Renal pelvis (tissue), 1 donor: ENCODE measurements at regions not wholly inside any gene's neighbourhood (a gene's known extent, or its start where the extent isn't known, plus 50 kb on each side); places are given as distances from the start of the nearest gene placed in this dataset.
"Not testable (repeated sequence)": the region's sequence is repeated elsewhere in the genome, so short reads cannot be mapped to it uniquely, and the experiment has no call there.

Source experiments
- DNase-seq: peaks from one replicate; pipeline ENCODE4 v3.0.0-alpha.2; 2013

DNA sequence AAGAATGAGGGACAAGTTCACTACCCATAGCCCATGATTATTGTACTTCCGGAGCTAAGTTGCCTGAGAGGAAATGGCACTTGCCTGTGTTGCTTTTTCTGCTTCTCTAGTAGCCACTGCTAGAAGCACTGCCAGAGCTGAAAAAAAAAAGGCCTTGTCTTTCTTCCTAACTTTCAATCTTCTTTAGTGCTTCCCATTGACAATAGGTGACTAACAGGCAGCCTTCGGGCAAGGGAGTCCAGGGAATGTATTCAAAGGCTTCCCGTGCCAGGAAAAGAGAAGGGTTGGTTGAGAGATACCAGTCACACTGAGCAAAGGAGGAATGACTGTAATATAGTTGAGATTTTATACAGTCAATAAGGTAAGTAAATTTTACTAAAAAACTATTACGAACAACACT, 242.0 kb downstream of the CALCRL start:
- no peak for DNase-seq

DNA sequence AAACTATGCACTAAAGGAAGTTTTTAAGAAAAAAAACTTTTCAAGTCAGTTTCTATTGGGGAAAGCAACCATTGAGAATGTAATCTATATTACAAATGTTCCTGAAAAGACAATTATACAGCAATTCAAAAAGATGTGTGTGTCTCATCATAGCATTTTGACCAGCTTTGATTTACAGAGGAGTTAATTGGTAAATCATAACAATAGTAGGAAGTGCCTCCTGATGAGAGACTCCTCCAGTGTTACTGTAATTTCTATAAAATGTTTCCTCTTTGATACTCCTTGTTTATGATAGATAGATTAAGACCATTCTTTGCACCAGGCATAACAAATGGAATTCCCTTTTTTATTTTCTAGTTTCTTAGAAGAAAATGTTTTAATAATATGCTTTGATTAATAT, 249.9 kb downstream of the CALCRL start:
- DNase-seq: no peak

DNA sequence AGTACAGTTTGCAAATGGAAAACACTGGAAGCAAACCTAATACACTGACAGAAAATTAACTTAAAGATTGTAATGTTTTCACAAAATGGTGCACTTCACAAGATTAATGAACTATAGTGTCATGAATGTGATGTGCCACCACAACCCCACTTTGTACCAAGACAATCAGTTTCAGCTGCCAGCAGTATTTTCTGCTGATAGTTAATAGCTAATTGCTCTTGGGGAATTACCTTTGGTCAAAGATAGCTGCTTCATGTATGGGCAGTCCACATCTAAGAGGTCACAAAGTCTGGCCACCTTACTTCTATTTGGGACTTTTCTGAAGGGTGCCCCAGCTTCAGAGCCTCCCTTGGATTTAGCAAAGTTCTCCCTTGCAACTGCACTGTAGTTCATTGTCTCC, 254.0 kb downstream of the CALCRL start:
- DNase-seq: no peak

DNA sequence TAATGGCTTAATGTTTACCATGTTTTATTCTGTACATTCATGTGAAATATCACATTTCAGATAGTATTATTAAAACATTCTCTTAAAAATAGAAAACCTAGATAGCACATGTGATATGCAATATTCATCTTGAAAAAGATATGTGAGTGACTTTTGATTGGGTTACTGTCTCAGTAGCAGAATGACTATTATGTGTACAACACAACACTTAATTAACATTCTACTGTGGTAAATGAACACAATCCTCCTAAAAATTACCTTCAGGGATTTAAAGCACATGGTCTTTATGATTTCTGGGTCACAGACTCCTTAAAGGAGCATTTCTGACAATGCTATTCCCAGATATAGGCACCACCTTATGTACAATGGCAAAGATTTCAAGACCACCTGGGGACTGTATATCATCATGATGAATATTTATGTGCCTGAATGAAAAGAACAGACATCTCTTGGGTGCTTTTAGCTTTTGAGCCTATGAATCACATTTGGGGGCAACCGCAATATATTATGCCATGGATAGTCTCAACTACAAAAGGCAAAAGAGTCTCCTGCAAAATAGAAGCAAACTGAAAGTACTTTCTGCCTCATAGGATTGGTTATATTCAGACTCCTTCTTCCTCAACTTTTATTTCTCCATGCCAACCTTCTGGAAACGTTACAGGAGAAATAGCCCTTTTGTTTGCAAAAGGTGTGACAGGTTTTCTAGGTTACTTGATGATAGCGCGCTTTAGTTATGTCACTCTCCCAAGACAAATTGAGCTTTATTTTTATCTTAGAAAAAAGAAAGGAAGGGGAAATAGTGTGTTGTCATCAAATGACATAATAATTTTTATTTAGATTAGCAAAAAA, 259.0 kb downstream of the CALCRL start:
- DNase-seq: no peak

DNA sequence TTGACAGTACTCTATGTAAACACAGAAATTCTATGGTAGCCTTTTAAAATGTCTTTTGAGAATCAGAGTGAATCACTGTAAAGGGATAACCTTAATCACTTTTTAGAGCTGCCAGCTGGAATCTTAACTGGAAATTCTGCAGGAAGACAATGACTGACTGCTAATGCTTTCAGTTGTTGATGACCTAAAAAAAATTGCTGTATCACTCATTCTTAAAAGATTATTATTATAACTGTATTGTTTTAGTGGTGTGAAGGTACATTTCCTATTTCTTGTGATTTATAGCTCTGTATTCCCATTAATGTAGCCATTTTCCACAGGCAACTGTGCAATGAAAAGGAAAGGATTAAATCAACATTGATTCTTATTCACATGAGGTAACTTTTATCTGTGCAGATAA, 260.5 kb downstream of the CALCRL start:
- no peak for DNase-seq

DNA sequence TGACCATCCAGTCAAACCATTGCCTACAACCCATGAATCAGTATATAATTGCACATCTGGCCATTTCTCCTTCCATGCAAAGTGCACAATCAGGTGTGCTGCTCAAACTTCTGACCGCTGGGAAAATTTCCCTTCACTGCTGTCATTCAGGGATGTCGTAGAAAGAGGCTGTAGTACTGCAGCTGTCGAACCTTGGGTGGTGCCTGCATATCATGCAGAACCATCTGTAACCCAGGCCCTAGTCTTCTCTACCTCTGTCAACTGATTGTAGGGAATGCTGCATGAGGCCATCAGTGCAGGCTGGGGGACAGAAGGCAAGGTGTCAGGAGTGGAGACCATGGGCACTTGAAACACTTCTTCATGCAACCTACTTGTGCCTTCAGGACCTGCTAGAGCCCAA, 267.5 kb downstream of the CALCRL start:
- DNase-seq: no peak

DNA sequence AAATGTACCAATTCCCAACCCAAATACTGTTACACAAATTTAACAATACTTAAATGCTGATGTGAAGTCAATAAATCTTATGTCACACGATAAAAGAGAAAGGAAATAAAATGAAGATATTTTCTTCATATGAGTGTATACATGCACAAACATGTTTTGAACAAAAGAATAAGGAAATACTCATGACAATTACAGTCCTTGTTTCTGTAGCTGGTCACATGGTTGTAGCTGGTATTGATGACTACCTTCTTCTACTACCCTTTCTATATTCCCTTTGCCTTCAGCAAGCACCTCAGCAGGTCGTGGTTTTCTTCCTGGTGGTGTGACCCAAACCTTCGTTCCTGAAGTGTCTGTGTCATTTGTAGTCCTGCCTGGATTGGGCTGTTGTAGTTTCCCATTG, 269.2 kb downstream of the CALCRL start:
- DNase-seq: not testable (repeated sequence)

DNA sequence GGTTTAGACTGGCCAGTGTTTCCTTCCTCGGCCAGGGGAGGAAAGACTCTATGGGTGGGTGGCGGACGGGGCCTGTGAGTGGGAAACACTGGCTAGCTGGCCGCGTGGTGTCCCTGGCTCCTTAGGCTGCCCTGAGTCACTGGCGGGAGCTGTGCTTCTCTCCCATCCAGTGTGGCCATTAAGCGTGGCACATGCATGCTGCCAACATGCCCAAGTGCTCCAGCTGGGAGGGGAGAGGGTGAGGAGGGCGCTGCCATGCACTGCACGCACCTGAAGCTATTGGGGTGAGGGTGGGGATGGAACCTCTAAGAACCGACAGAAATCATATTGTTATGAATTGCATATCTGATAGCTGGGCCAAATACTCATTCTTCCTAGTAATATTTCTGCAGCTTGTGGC, 270.8 kb downstream of the CALCRL start:
- no peak for DNase-seq

DNA sequence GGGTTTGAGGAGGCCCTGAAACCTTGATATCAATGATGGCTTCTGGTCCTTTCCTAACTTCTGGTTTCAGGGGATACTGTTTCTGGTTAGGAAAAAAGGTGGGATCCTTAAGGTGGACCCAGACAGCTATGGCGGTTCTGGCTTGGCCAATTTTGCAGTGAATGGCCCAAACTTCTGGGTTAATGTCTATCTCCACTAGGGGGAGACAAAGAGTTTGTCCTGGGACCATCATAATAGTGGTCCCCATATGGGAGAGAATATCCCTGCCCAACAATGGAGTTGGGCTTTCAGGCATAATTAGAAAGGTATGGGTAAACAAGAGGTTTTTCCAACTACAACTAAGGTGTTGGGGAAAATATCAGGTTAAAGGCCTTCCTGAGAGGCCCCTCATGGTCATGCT, 273.5 kb downstream of the CALCRL start:
- DNase-seq: no peak

DNA sequence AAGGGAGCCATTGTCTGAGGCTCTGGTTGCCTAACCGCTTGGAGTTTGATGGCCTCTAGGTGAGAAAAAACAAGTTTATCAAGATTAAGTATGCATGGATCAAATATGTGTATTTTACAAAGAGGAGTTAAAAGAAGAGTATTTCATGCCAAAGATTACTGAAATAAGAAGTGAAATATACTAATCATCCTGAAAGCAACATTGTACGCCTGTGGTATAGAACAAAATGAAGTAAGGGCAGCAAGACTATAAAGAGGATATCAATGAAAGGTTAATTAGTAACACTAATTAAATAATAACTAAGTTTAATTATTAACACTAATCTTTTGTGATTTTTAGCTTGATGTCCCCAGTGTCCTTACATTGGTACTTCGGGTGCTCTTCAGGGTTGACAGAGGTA, 276.7 kb downstream of the CALCRL start:
- DNase-seq: no peak

DNA sequence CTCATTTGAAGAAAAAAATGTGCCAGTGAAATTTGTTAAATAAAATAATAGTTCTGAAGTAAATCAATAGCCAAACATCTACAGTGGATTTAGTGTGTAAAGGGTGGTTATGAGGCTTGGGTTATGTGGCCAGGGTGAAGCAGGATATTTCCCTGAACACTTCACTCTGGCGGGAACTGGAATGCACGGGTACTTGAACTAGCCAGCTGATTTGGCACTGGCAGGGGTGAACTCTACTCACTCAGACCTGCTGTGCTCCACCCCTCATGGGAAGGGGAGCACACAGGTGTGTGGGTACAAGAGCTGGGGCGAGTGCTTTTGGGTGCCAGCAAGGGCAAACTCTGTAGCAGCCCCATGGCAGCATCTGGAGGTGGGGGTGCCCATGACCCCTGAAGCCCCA, 278.2 kb downstream of the CALCRL start:
- no peak for DNase-seq

DNA sequence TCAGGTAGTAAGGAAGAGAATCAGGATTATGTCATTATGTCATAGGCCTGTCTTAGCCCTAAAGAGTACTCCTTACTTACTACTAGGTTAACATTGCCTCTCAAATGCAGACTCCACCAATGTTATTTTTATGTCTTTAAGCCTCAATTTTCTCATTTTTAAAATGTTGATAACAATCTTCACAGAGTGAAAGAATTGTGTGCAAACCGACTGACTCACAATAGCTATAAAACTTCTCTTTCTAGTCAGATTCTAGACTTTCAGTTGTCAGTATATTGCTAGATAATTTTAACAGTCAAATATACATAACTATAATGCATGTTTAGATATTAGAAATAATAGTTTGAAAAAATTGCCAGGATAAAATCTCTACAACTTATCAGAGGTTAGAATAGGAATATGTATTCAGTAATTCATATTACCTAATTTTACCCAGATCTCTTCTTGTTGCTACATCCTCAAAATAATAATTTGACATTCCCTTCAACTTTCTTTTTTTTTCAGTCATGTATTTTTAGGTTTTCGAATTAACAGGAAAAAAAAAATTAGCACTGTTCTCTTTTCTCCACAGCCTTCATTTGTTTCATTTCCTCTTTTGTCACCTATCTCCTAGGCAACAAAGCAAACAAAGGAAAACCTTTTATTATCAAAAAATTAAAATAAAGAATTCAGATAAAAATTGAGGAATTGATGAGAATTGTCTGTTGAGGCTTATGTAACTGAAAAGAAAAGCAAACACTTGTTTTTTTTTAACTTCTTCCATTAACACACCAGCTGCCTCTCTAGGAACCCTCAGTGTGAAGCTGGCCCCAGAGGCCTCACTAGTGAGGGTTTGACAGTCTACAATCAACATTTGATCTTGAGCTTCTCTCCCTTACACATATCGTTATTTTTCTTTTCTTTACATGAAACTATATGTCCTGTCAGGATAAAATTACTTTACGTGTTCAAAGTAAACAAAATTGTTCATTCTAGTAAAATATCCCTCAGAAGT, 279.0 kb downstream of the CALCRL start:
- DNase-seq: no peak

DNA sequence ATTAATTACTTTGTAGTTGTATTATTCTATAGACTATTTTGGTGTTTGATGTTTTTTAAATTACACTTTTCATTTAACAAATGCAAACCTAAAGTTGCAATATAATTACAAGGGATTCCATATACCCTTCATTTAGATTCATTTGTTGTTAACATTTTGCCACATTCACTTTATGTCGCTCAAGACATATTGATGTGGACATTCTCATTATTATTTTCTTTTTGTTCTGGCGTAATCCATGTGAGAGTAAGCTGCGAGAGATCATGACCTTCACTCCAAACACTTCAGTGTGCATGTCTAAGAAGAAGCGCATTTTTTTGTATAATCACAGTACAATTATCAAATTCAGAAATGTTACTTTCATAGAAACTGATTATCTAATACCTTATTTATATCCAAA, 280.6 kb downstream of the CALCRL start:
- DNase-seq: no peak

DNA sequence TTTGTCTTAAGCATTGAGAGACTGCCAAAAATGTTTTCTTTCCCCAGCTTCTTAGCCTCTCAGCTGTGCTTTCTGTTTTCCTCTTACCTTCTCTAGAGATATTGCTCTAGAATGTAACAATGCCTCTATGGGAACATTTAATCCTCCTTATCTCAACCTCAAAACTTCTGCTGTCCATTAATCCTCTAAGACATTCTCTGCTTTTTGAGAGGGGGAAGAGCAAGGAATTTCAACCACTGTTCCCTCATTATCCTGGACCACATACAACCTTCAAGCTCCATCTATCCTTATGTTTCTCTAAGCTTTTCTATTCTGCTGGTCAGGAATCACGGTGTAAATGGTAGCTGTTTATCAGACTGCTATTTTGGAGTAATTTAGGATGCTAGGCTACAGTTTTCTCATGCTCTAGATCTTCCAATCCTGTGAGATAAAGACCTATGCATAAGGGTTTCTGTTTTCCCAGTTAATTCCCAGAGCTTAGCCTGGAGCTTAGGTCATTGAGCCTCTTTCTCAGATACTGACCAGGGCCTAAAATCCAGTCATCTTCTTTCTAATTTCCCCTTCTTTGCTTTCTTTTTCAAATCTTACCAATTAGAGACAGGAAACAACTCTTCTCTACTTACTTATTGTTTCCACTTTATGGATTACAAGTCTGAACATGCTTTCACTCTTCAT, 282.0 kb downstream of the CALCRL start:
- DNase-seq: no peak

DNA sequence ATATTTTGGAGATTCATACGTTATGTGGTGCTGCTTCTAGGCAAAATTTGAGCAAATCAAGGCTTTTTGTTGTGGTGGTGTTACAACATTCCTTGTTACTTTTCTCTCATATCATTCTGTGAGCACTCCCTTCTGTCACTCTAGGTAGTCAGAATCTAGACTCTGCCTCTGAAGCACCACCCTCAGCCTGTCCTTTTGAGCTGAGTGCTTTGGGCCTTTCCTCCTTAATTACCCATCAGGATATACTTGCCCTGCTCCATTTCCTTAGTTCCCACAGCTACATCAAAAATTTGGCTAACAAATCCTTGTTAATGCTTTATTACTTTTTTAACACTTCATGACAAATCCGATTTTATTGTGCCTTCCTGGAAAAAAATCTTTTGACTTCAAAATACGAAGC, 289.6 kb downstream of the CALCRL start:
- DNase-seq: no peak

DNA sequence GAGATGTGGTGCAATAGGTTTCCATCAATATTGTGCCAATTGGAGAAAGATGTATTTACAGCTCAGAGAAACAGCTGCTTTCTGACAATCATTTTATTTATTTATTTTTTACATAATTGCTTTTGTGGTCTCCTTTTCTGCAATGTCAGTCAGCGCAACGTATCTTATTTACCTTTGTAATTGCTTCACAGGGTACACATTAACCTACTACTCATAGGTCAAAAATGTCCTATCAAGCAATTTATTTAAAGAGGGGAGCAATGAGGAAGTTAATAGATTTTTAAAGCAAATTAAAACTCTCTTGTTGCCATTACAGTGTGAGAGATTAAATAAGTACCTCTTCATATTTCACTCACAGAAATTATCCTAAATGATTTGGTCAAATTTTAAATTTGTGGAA, 291.0 kb downstream of the CALCRL start:
- no peak for DNase-seq

DNA sequence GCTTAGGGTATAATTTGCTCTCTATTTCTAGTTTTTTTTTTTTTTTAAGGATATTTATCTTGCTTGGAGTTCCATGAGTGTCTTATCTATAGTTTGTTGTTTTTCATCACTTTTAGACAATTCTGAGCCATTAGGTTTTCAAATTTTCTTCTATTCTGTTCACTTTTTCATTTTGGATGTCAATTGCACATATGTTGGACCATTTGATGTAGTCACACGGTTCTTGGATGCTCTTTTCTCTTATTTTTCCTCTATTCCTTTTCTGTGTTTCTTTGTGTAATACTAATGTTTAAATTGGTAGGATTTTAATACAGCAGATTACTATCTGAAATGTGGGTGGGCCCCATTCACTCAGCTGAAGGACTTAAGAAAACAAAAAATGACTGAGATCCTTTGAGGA, 292.6 kb downstream of the CALCRL start:
- DNase-seq: no peak

DNA sequence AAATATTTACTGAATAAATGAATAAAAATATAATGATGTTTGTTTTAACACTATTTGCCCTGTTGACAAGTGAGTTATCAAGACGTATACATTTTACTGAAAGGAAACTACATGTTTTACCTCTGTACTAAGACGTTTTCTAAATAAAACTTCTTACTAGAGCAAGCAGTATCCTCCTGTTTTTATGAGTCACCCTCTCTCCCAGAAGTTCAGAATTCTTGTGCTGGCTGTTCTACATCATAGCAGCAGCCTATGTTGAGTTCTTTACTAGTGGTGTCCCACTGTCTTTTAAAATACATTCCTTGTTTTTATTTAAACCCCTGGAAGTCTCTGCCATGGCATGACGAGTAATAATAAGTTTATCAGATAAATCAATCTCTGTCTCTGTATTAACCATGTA, 297.4 kb downstream of the CALCRL start:
- DNase-seq: no peak

DNA sequence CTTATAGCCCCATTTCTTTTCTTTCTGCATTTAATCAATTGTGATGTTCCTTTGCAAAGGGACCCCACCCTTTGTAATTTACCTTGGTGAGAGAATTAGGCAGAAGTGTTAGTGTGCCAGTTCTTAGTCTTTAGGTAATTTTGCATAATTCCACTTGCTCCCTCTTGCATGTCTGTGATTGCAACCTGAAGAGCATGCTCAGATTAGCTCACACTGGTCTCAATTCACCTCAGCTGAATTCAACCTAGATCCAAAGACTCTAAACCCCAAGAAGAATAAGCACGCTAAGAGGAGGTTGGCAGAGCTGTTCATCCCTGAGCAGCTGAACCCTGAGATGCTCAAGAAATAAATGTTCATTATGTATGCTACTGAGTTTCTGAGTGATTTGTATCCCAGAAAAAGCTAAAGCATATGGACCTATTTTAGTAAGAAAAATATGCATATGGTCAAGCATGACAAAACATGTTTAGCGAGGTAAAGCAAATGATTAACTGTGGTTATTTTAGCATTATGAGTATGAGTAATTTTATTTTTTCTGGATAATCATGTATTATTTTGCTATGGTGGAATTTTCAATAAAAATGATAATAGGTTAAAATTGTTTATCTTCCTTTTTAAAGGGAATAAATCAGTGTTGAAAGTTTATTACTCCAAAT, 299.2 kb upstream of the ZSWIM2 start:
- no peak for DNase-seq

DNA sequence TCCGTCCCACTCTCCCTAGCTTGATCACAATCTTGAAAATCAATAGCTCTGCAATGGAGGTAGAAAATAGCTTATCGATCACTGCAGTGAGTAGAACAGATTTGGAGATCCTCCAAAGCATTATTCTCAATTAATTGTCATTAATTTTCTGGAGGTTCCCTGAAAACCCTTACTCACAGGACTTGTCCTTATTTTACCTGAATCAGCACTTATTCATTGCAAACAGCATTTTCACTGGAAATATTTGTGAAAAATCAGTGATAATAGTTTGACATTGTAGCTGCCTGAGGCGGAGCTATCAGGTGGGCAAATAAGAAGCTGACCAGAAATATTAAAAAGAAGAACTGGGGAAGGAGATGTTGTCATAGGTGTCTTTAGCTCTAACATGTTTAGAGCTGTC, 294.6 kb upstream of the ZSWIM2 start:
- no peak for DNase-seq

DNA sequence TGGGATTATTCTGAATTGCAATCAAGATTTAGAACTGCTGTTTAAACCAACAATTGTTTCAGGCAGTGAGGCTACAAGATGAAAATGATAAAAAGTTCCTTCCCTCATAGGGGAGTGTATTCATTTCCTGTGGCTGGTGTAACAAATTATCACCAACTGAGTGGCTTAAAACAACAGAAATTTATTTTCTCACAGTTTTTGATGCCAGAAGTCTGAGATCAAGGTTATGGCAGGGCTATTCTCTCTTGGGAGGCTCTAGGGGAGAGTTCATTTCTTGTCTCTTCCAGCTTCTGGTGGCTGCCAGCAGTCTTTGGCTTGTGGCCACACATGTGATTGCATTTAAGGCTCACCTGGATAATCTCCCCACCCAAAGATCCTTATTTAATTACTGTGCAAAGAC, 290.5 kb upstream of the ZSWIM2 start:
- no peak for DNase-seq

DNA sequence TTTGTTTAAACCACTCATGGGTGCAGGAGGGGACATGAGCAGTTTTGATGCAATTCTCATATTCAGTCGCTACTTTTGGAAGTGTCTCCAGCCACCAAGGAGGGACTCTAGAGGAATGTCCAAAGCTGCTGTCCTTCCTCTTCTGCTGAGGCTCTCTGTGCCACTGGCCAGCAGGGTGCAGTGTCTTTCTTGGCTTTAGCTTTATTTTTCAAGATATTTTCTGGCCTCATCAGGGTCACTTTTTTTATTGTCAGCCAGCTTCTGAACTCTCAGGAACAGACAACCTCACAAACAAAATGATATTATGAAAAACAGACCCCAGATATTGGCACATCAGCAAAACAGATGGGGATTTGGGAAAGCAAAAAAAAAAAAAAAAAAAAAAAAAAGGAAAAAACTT, 289.3 kb upstream of the ZSWIM2 start:
- DNase-seq: no peak
